ENCODE measurements at regions not wholly inside any gene's neighbourhood (a gene's known extent, or its start where the extent isn't known, plus 50 kb on each side); places are given as distances from the start of the nearest gene placed in this dataset.

GRCh38 chr14:61636291-61636690 lies 59.0 kb upstream of the HIF1A start:
- Mint-ChIP-seq H3K4me1 (ENCODE audit: low read depth, unreplicated experiment) (no peaks in the 10 kb centered on the region), H3K36me3 (ENCODE audit: low read depth, unreplicated experiment) (no peaks in the 10 kb centered on the region), H3K4me3 (ENCODE audit: unreplicated experiment) (no peak overlapping the region), H3K27me3 (ENCODE audit: low read depth, unreplicated experiment) (peaks cover 2% of the 10 kb centered on the region), H3K27ac (ENCODE audit: unreplicated experiment) (no peak overlapping the region), H3K9me3 (ENCODE audit: unreplicated experiment) (no peaks in the 10 kb centered on the region)
- Histone ChIP-seq H3K9ac (ENCODE audit: low read length) (no peak overlapping the region), H3K4me3 (ENCODE audit: insufficient read depth, low read depth, low read length) (no peak overlapping the region), H3K27ac (ENCODE audit: low read depth, low read length) (no peak overlapping the region), H3K4me2 (ENCODE audit: low read length) (no peak overlapping the region), H4K20me1 (ENCODE audit: insufficient read depth, low read length) (no peaks in the 10 kb centered on the region), H3K79me2 (ENCODE audit: insufficient read depth, low read length) (no peaks in the 10 kb centered on the region), H3K36me3 (ENCODE audit: insufficient read depth, low read length) (no peaks in the 10 kb centered on the region), H3K27me3 (ENCODE audit: insufficient read depth, low read length) (no peaks in the 10 kb centered on the region), H3K9me3 (ENCODE audit: insufficient read depth, low read depth, low read length) (no peaks in the 10 kb centered on the region), H2AFZ (ENCODE audit: low read depth, low read length) (no peak overlapping the region), H3K4me1 (ENCODE audit: insufficient read depth, low read length) (no peaks in the 10 kb centered on the region)
- DNase-seq (ENCODE audit: low read depth) (no peak), FAIRE-seq (no peak)
- TF ChIP-seq CTCF (IDR thresholded peaks at IDR 0.05; ENCODE audit: insufficient read depth, low read depth, low read length) (no peak), EZH2 (IDR thresholded peaks at IDR 0.05; ENCODE audit: insufficient read depth, low read length) (no peak)

GRCh38 chr14:61636779-61637178 lies 58.5 kb upstream of the HIF1A start:
- H3K27ac ChIP-seq (ENCODE audit: low read depth, low read length), result no peak overlapping the region
- DNase-seq (ENCODE audit: low read depth), result no peak
- H3K27me3 ChIP-seq (ENCODE audit: insufficient read depth, low read length), result no peaks in the 10 kb centered on the region
- TF ChIP-seq EZH2 (IDR thresholded peaks at IDR 0.05; ENCODE audit: insufficient read depth, low read length) (no peak), CTCF (IDR thresholded peaks at IDR 0.05; ENCODE audit: insufficient read depth, low read depth, low read length) (no peak)
- no peak overlapping the region for H3K27ac Mint-ChIP-seq (ENCODE audit: unreplicated experiment)
- no peaks in the 10 kb centered on the region for H3K79me2 ChIP-seq (ENCODE audit: insufficient read depth, low read length)
- H3K4me2 ChIP-seq (ENCODE audit: low read length), result no peak overlapping the region
- peaks cover 2% of the 10 kb centered on the region for H3K27me3 Mint-ChIP-seq (ENCODE audit: low read depth, unreplicated experiment)
- no peak overlapping the region for H3K4me3 ChIP-seq (ENCODE audit: insufficient read depth, low read depth, low read length)
- H3K4me3 Mint-ChIP-seq (ENCODE audit: unreplicated experiment), result no peak overlapping the region
- no peaks in the 10 kb centered on the region for H3K9me3 ChIP-seq (ENCODE audit: insufficient read depth, low read depth, low read length)
- H3K36me3 ChIP-seq (ENCODE audit: insufficient read depth, low read length), result no peaks in the 10 kb centered on the region
- H3K9ac ChIP-seq (ENCODE audit: low read length), result no peak overlapping the region
- no peaks in the 10 kb centered on the region for H3K36me3 Mint-ChIP-seq (ENCODE audit: low read depth, unreplicated experiment)
- no peak for FAIRE-seq
- H3K9me3 Mint-ChIP-seq (ENCODE audit: unreplicated experiment), result no peaks in the 10 kb centered on the region
- H4K20me1 ChIP-seq (ENCODE audit: insufficient read depth, low read length), result no peaks in the 10 kb centered on the region
- H3K4me1 Mint-ChIP-seq (ENCODE audit: low read depth, unreplicated experiment), result no peaks in the 10 kb centered on the region
- H2AFZ ChIP-seq (ENCODE audit: low read depth, low read length), result no peak overlapping the region
- H3K4me1 ChIP-seq (ENCODE audit: insufficient read depth, low read length), result no peaks in the 10 kb centered on the region

- no peaks in the 10 kb centered on the region for H3K79me2 ChIP-seq (ENCODE audit: insufficient read depth, low read length)
- H3K9me3 Mint-ChIP-seq (ENCODE audit: unreplicated experiment), result peaks cover 4% of the 10 kb centered on the region
- H3K9me3 ChIP-seq (ENCODE audit: insufficient read depth, low read depth, low read length), result no peaks in the 10 kb centered on the region
- no peak overlapping the region for H3K9ac ChIP-seq (ENCODE audit: low read length)
- no peak overlapping the region for H2AFZ ChIP-seq (ENCODE audit: low read depth, low read length)
- H4K20me1 ChIP-seq (ENCODE audit: insufficient read depth, low read length), result no peaks in the 10 kb centered on the region
- H3K36me3 ChIP-seq (ENCODE audit: insufficient read depth, low read length), result no peaks in the 10 kb centered on the region
- peaks cover 15% of the 10 kb centered on the region for H3K4me1 Mint-ChIP-seq (ENCODE audit: low read depth, unreplicated experiment)
- no peaks in the 10 kb centered on the region for H3K36me3 Mint-ChIP-seq (ENCODE audit: low read depth, unreplicated experiment)
- H3K27ac ChIP-seq (ENCODE audit: low read depth, low read length), result no peak overlapping the region
- H3K27me3 ChIP-seq (ENCODE audit: insufficient read depth, low read length), result no peaks in the 10 kb centered on the region
- H3K27me3 Mint-ChIP-seq (ENCODE audit: low read depth, unreplicated experiment), result peaks cover 2% of the 10 kb centered on the region
- H3K4me2 ChIP-seq (ENCODE audit: low read length), result no peak overlapping the region
- no peak for FAIRE-seq
- H3K27ac Mint-ChIP-seq (ENCODE audit: unreplicated experiment), result no peak overlapping the region
- H3K4me3 Mint-ChIP-seq (ENCODE audit: unreplicated experiment), result no peak overlapping the region
- no peak overlapping the region for H3K4me3 ChIP-seq (ENCODE audit: insufficient read depth, low read depth, low read length)
- H3K4me1 ChIP-seq (ENCODE audit: insufficient read depth, low read length), result no peaks in the 10 kb centered on the region
- no peak for DNase-seq (ENCODE audit: low read depth)
- TF ChIP-seq EZH2 (IDR thresholded peaks at IDR 0.05; ENCODE audit: insufficient read depth, low read length) (no peak), CTCF (IDR thresholded peaks at IDR 0.05; ENCODE audit: insufficient read depth, low read depth, low read length) (no peak)
Measured at GRCh38 chr14:61638595-61639387, 56.5 kb upstream of the HIF1A start.

Data from astrocyte (in vitro differentiated cells and primary cell).